ENCODE measurements at regions not wholly inside any gene's neighbourhood (a gene's known extent, or its start where the extent isn't known, plus 50 kb on each side); places are given as distances from the start of the nearest gene placed in this dataset.

DNA sequence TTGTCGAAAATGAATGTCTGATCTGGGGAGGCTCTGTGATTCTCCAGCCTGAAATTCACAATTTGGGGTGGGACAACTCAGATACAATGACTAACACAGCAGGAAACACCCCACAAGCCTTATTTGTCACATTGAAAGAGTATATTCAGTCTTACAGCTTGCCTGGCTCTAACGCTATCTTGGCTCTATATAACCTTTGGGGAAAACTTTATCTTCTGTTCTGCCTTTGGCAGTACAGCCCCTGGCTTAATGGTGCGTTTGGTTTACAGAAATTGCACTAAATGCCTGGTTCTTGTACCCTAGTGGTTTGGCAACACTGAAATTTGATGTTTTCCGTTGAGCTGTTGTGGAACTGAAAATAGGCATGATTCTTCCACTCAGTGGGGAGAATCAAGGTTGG, 178.1 kb upstream of the VEGFC start:
- TF ChIP-seq, protein P1, sequence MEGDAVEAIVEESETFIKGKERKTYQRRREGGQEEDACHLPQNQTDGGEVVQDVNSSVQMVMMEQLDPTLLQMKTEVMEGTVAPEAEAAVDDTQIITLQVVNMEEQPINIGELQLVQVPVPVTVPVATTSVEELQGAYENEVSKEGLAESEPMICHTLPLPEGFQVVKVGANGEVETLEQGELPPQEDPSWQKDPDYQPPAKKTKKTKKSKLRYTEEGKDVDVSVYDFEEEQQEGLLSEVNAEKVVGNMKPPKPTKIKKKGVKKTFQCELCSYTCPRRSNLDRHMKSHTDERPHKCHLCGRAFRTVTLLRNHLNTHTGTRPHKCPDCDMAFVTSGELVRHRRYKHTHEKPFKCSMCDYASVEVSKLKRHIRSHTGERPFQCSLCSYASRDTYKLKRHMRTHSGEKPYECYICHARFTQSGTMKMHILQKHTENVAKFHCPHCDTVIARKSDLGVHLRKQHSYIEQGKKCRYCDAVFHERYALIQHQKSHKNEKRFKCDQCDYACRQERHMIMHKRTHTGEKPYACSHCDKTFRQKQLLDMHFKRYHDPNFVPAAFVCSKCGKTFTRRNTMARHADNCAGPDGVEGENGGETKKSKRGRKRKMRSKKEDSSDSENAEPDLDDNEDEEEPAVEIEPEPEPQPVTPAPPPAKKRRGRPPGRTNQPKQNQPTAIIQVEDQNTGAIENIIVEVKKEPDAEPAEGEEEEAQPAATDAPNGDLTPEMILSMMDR (IDR thresholded peaks at IDR 0.05) = no peak
- TF ChIP-seq ZFX (IDR thresholded peaks at IDR 0.05; ENCODE audit: borderline replicate concordance) = no peak
